Activated CD4-positive, alpha-beta memory T cell treated with anti-CD3 and anti-CD28 coated beads for 36 hours (primary cell): ENCODE measurements at regions not wholly inside any gene's neighbourhood (a gene's known extent, or its start where the extent isn't known, plus 50 kb on each side); places are given as distances from the start of the nearest gene placed in this dataset.

Experiments
- CTCF ChIA-PET: fragments of 350-600 bp; sonication (Branson Sonifier 250); formaldehyde crosslinking; loops from one replicate; lab custom pipeline; 2021; ENCODE audit warnings: antibody characterized with exemption, inconsistent platforms; lab: Charles Lee
- POLR2A ChIA-PET: fragments of 350-600 bp; sonication (Branson Sonifier 250); formaldehyde crosslinking; loops from one replicate; lab custom pipeline; 2021; ENCODE audit warnings: antibody characterized with exemption; lab: Charles Lee
- DNase-seq: peaks from one replicate; pipeline ENCODE4 v3.0.0-alpha.2; 2020
- H3K27ac Mint-ChIP-seq: one replicate; pipeline ENCODE4 v1.8.0; 2021; ENCODE audit warnings: mixed read lengths
- H3K27me3 Mint-ChIP-seq: one replicate; pipeline ENCODE4 v1.8.0; 2021; ENCODE audit warnings: mixed read lengths
- H3K36me3 Mint-ChIP-seq: one replicate; pipeline ENCODE4 v1.8.0; 2021; ENCODE audit warnings: mixed read lengths
- H3K4me1 Mint-ChIP-seq: one replicate; pipeline ENCODE4 v1.8.0; 2021; ENCODE audit warnings: low read depth, mixed read lengths
- H3K4me3 Mint-ChIP-seq: one replicate; pipeline ENCODE4 v1.8.0; 2021; ENCODE audit warnings: mild to moderate bottlenecking, mixed read lengths
- H3K9me3 Mint-ChIP-seq: one replicate; pipeline ENCODE4 v1.8.0; 2021; ENCODE audit warnings: mixed read lengths
- intact Hi-C: fragments of 100-400 bp; cut with micrococcal nuclease; formaldehyde crosslinking; loops from one replicate; pipeline ENCODE4 v1.15.1; 2023

- Mint-ChIP-seq H3K27ac (no peak overlapping the region), H3K27me3 (no peaks in the 10 kb centered on the region), H3K4me3 (no peak overlapping the region), H3K4me1 (no peaks in the 10 kb centered on the region), H3K9me3 (no peaks in the 10 kb centered on the region), H3K36me3 (no peaks in the 10 kb centered on the region)
- CTCF ChIA-PET = no interaction called here
- intact Hi-C loops = no loop called here
- no peak for DNase-seq
- POLR2A ChIA-PET = no interaction called here
Observed at GRCh38 chr7:125130173-125130572, 200.5 kb upstream of the POT1 start.

DNA sequence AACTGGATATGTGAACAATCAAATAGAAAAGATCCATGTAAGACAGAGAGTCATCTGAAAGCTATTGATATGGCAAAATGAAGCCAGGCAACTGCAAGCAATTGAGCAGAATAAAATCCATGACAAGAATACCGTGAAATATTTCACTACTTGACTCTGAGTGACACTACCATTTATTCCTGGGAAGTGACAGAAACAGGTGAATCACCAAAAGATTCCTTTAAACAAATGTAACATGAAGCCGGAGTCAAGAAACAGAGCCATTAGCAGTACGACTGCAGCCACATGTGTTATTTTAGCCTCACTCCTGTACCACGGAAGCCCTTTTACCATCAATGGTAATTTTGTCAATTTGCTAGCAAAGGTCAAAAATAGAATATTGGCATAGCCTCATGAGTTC is 197.7 kb upstream of the POT1 start:
- H3K27ac Mint-ChIP-seq = no peak overlapping the region
- ChIA-PET CTCF (no interaction called here), POLR2A (no interaction called here)
- no peaks in the 10 kb centered on the region for H3K36me3 Mint-ChIP-seq
- intact Hi-C loops = no loop called here
- no peak overlapping the region for H3K4me3 Mint-ChIP-seq
- H3K27me3 Mint-ChIP-seq = no peaks in the 10 kb centered on the region
- no peak for DNase-seq
- no peaks in the 10 kb centered on the region for H3K4me1 Mint-ChIP-seq
- H3K9me3 Mint-ChIP-seq = peaks cover 2% of the 10 kb centered on the region

GRCh38 chr7:125126376-125126775 is 196.8 kb upstream of the POT1 start:
- ChIA-PET POLR2A (no interaction called here), CTCF (no interaction called here)
- intact Hi-C loops = no loop called here
- no peaks in the 10 kb centered on the region for H3K4me1 Mint-ChIP-seq
- H3K27ac Mint-ChIP-seq = no peak overlapping the region
- no peaks in the 10 kb centered on the region for H3K27me3 Mint-ChIP-seq
- no peak for DNase-seq
- no peaks in the 10 kb centered on the region for H3K36me3 Mint-ChIP-seq
- no peak overlapping the region for H3K4me3 Mint-ChIP-seq
- H3K9me3 Mint-ChIP-seq = peaks cover 2% of the 10 kb centered on the region

- no peak overlapping the region for H3K4me3 Mint-ChIP-seq
- no peaks in the 10 kb centered on the region for H3K27me3 Mint-ChIP-seq
- intact Hi-C loops = no loop called here
- no peaks in the 10 kb centered on the region for H3K4me1 Mint-ChIP-seq
- ChIA-PET POLR2A (no interaction called here), CTCF (no interaction called here)
- no peak for DNase-seq
- H3K36me3 Mint-ChIP-seq = no peaks in the 10 kb centered on the region
- peaks cover 2% of the 10 kb centered on the region for H3K9me3 Mint-ChIP-seq
- no peak overlapping the region for H3K27ac Mint-ChIP-seq
Observed at GRCh38 chr7:125125315-125125714, 195.7 kb upstream of the POT1 start.

DNA sequence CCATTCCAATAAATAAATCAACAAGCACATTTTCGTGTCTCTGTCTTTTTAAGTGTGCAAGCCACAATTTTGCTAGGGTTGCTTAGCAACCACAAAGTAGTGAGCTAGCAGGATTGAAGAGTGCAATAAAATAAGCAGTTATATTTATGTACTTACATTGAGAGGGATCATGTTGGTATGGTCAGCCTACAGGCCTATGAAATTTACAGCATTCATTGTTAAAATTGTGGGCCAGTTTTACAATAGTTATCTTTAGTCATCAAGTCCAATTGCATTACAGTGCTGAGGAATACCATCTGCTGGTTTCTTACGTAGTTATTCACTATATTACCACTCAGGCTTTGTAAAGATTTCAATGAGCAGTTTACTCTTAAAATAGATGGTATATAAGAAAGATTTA is 192.5 kb upstream of the POT1 start:
- POLR2A ChIA-PET = no interaction called here
- no peaks in the 10 kb centered on the region for H3K4me1 Mint-ChIP-seq

DNA sequence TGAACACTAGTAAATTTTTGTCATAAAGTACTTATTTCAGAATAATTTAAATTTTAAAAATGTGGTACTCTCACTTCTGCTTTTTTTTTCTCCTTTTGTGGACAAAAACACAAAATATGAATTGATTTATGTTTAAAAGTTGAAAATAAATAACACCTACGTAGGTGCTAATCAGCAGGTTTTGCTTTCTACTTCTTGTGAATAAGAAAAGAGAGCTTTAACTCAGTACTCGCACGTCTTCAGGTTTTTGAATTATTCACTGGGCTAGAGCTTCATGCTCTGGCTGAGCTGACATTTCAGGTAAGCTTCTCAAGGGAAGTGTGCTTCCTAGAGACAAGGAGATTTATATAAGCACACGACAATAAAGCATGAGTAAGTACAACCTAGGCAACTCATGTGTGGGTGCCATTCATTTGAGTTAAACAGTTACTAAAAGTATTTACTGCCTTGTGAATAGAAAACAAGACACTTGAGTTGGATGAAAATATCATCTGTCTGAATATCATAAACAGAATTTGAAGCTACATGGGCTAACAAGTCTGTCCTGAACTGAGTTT is 190.0 kb upstream of the POT1 start:
- no peak for DNase-seq

More for the DNA sequence above, 192.5 kb upstream of the POT1 start:
- H3K9me3 Mint-ChIP-seq = peaks cover 2% of the 10 kb centered on the region
- H3K27ac Mint-ChIP-seq = no peak overlapping the region
- intact Hi-C loops = no loop called here
- H3K27me3 Mint-ChIP-seq = no peaks in the 10 kb centered on the region
- CTCF ChIA-PET = no interaction called here
- no peak for DNase-seq
- no peak overlapping the region for H3K4me3 Mint-ChIP-seq
- H3K36me3 Mint-ChIP-seq = no peaks in the 10 kb centered on the region

DNA sequence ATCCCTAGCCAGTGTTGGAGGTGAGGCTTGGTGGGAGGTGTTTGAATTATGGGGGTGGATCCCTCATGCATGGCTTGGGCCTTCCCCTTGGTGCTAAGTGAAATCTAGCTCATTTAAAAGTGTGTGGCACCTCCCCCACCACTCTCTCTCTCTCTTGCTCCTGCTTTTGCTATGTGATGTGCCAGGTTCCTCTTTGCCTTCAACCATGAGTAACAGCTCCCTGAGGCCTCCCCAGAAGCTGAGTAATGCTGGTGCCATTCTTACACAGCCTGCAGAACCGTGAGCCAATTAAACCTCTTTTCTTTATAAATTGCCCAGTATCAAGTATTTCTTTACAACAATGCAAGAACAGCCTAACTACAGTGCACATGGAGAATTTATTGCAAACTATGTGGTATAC is 188.8 kb upstream of the POT1 start:
- DNase-seq = no peak
- intact Hi-C loops = no loop called here
- H3K4me1 Mint-ChIP-seq = no peaks in the 10 kb centered on the region
- H3K27me3 Mint-ChIP-seq = no peaks in the 10 kb centered on the region
- no peak overlapping the region for H3K27ac Mint-ChIP-seq
- peaks cover under 1% of the 10 kb centered on the region for H3K9me3 Mint-ChIP-seq
- POLR2A ChIA-PET = no interaction called here
- CTCF ChIA-PET = no interaction called here
- H3K36me3 Mint-ChIP-seq = no peaks in the 10 kb centered on the region
- no peak overlapping the region for H3K4me3 Mint-ChIP-seq

More for the DNA sequence above, 190.0 kb upstream of the POT1 start:
- H3K4me1 Mint-ChIP-seq = no peaks in the 10 kb centered on the region
- no peak overlapping the region for H3K27ac Mint-ChIP-seq
- H3K27me3 Mint-ChIP-seq = no peaks in the 10 kb centered on the region
- no peak overlapping the region for H3K4me3 Mint-ChIP-seq
- H3K9me3 Mint-ChIP-seq = peaks cover 2% of the 10 kb centered on the region
- intact Hi-C loops = no loop called here
- ChIA-PET CTCF (no interaction called here), POLR2A (no interaction called here)
- H3K36me3 Mint-ChIP-seq = no peaks in the 10 kb centered on the region

DNA sequence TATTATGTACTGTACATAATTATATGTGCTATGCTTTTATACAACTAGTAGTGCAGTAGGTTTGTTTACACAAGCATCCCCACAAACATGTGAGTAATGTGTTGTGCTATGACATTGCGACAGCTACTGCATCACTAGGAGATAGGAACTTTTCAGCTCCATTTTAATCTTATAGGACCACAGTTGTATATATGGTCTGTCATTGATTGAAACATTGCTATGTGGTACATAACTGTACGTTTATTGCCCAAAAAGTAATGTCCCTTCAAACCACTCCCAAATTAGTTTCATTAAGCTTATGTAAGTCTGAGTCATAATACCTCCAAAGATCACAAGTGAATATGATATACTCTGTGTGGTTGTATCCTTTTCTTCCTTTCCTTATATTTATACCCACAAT is 183.2 kb upstream of the POT1 start:
- intact Hi-C loops = no loop called here
- H3K4me1 Mint-ChIP-seq = no peaks in the 10 kb centered on the region
- H3K36me3 Mint-ChIP-seq = no peaks in the 10 kb centered on the region
- H3K27ac Mint-ChIP-seq = no peak overlapping the region
- no peaks in the 10 kb centered on the region for H3K27me3 Mint-ChIP-seq
- CTCF ChIA-PET = no interaction called here
- no peak for DNase-seq
- H3K4me3 Mint-ChIP-seq = no peak overlapping the region
- peaks cover 19% of the 10 kb centered on the region for H3K9me3 Mint-ChIP-seq
- POLR2A ChIA-PET = no interaction called here

- H3K27me3 Mint-ChIP-seq = no peaks in the 10 kb centered on the region
- intact Hi-C loops = no loop called here
- ChIA-PET CTCF (no interaction called here), POLR2A (no interaction called here)
- H3K36me3 Mint-ChIP-seq = no peaks in the 10 kb centered on the region
- H3K9me3 Mint-ChIP-seq = peaks cover 3% of the 10 kb centered on the region
- H3K4me3 Mint-ChIP-seq = no peak overlapping the region
- DNase-seq = no peak
- no peak overlapping the region for H3K27ac Mint-ChIP-seq
- no peaks in the 10 kb centered on the region for H3K4me1 Mint-ChIP-seq
Observed at GRCh38 chr7:125099519-125099918, 169.9 kb upstream of the POT1 start.

DNA sequence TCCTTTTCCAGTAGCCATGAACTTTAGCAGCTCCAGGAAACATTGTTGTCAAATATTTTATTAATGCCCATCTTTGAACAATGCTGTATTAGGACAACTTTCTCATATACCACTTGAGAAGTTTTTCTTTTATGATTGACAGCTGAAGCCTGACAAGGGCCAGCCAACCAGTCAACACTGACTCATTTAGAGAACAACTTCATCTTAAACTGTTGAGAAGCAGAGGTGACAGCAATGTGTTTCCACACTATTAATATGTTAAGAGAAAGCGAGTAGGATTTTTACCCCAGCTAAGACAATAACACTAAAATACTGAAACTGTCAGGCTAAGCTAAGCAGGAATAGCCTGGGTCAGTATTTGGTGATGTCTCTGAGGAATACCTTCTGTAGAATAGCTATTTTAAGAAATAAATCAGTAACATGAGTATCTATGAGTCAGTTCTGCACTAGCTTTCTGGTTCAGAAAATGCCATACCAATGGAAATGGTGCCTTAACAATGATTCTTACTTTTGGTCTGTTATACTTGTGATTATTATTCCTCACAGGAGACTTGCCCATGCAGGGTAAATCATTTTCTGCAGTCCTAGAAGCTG is 168.8 kb upstream of the POT1 start:
- CTCF ChIA-PET = interaction anchor here (1.3 kb wide), 1 partner anchor 12 kb away, joined by 3 read pairs; no protein-coding TSS in a partner anchor

GRCh38 chr7:125090596-125090995 is 161.0 kb upstream of the POT1 start:
- Mint-ChIP-seq H3K4me1 (no peaks in the 10 kb centered on the region), H3K9me3 (no peaks in the 10 kb centered on the region), H3K27me3 (no peaks in the 10 kb centered on the region), H3K27ac (no peak overlapping the region), H3K36me3 (no peaks in the 10 kb centered on the region), H3K4me3 (no peak overlapping the region)
- ChIA-PET POLR2A (no interaction called here), CTCF (no interaction called here)
- intact Hi-C loops = no loop called here
- DNase-seq = no peak

More for the DNA sequence above, 168.8 kb upstream of the POT1 start:
- Mint-ChIP-seq H3K36me3 (no peaks in the 10 kb centered on the region), H3K27me3 (no peaks in the 10 kb centered on the region), H3K27ac (no peak overlapping the region), H3K4me3 (no peak overlapping the region), H3K9me3 (no peaks in the 10 kb centered on the region), H3K4me1 (no peaks in the 10 kb centered on the region)
- POLR2A ChIA-PET = no interaction called here
- intact Hi-C loops = no loop called here
- no peak for DNase-seq

GRCh38 chr7:125089171-125089570 is 159.5 kb upstream of the POT1 start:
- intact Hi-C loops = no loop called here
- POLR2A ChIA-PET = no interaction called here
- no peak overlapping the region for H3K4me3 Mint-ChIP-seq
- no peak for DNase-seq
- no peak overlapping the region for H3K27ac Mint-ChIP-seq
- H3K4me1 Mint-ChIP-seq = no peaks in the 10 kb centered on the region
- no peaks in the 10 kb centered on the region for H3K27me3 Mint-ChIP-seq
- CTCF ChIA-PET = no interaction called here
- H3K9me3 Mint-ChIP-seq = no peaks in the 10 kb centered on the region
- no peaks in the 10 kb centered on the region for H3K36me3 Mint-ChIP-seq

GRCh38 chr7:125088555-125088954 is 158.9 kb upstream of the POT1 start:
- CTCF ChIA-PET = no interaction called here
- Mint-ChIP-seq H3K27ac (no peak overlapping the region), H3K36me3 (no peaks in the 10 kb centered on the region), H3K9me3 (no peaks in the 10 kb centered on the region), H3K27me3 (no peaks in the 10 kb centered on the region), H3K4me3 (no peak overlapping the region), H3K4me1 (no peaks in the 10 kb centered on the region)
- intact Hi-C loops = no loop called here
- POLR2A ChIA-PET = no interaction called here
- DNase-seq = no peak
